ENCODE measurements at regions not wholly inside any gene's neighbourhood (a gene's known extent, or its start where the extent isn't known, plus 50 kb on each side); places are given as distances from the start of the nearest gene placed in this dataset.
"Not testable (repeated sequence)": the region's sequence is repeated elsewhere in the genome, so short reads cannot be mapped to it uniquely, and the experiment has no call there.

DNA sequence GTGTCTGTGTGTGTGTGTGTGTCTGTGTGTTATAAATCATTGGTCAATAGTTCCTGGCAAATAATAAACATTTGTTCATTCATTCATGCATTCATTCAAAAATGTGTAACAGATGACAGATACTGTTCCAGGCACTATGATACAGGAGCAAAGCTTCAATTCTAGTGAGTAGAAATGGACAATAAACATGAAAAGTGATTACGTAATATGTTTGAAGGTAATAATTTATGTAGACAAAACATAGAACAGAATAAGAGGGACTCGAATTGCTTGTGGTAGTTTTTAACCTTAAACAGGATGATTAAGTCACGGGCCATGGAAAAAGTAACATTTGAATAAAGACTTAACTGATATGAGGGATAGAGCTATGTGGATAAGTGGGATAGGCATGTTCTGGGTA, 90.1 kb upstream of the MAGEC2 start:
- intact Hi-C loops (cut with DNase I): no loop called here
- H3K4me1 ChIP-seq: no peaks in the 10 kb centered on the region
- no peaks in the 10 kb centered on the region for H3K9me3 ChIP-seq
- no peaks in the 10 kb centered on the region for H3K27me3 ChIP-seq
- no peaks in the 10 kb centered on the region for H3K36me3 ChIP-seq
- no peak for DNase-seq (ENCODE audit: low spot score in 2 of 2)
- TF ChIP-seq, protein P1, sequence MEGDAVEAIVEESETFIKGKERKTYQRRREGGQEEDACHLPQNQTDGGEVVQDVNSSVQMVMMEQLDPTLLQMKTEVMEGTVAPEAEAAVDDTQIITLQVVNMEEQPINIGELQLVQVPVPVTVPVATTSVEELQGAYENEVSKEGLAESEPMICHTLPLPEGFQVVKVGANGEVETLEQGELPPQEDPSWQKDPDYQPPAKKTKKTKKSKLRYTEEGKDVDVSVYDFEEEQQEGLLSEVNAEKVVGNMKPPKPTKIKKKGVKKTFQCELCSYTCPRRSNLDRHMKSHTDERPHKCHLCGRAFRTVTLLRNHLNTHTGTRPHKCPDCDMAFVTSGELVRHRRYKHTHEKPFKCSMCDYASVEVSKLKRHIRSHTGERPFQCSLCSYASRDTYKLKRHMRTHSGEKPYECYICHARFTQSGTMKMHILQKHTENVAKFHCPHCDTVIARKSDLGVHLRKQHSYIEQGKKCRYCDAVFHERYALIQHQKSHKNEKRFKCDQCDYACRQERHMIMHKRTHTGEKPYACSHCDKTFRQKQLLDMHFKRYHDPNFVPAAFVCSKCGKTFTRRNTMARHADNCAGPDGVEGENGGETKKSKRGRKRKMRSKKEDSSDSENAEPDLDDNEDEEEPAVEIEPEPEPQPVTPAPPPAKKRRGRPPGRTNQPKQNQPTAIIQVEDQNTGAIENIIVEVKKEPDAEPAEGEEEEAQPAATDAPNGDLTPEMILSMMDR (IDR thresholded peaks at IDR 0.05): no peak
- H3K27ac ChIP-seq: no peak overlapping the region
- H3K4me3 ChIP-seq: no peak overlapping the region

DNA sequence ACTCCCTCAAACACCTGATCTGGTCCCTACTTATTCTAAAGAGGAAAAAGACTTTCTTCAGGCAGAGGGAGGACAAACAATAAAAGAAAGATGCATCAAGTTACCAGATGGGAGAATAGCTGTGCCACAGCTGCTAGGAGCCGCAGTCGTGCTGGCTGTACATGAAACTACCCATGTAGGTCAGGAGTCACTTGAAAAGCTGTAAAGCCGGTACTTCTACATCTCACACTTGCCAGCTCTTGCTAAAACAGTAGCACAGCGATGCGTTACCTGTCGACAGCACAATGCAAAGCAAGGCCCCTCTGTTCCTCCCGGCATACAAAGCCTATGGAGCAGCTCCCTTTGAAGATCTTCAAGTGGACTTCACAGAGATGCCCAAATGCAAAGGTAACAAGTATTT, 65.1 kb upstream of the MAGEC2 start:
- H3K9me3 ChIP-seq; H3K4me1 ChIP-seq; H3K4me3 ChIP-seq; H3K27me3 ChIP-seq; DNase-seq (ENCODE audit: low spot score in 2 of 2); H3K36me3 ChIP-seq; intact Hi-C loops (cut with DNase I); H3K27ac ChIP-seq: not testable (repeated sequence)

DNA sequence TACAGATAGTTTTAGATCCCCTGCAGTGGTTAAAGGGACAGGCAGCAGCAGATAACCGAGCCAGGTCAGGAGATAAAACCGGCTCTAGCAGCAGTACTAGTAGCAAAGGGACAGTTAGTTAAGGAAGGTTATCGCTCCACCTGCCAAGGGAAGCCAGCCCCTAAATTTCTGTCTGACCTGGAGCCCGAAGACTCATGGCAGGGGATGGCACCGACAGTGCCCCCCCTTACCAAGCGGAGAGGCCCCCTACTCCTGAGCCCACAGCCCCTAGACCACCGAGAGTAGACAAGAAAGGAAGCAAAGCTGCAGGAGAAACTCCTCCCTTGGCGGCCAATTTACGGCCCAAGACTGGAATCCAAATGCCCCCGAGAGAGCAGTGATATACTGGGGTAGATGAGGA, 61.3 kb upstream of the MAGEC2 start:
- TF ChIP-seq, protein P1 (IDR thresholded peaks at IDR 0.05): no peak
- Histone ChIP-seq H3K27ac (no peak overlapping the region), H3K9me3 (no peaks in the 10 kb centered on the region), H3K27me3 (no peaks in the 10 kb centered on the region), H3K4me3 (no peak overlapping the region), H3K36me3 (no peaks in the 10 kb centered on the region), H3K4me1 (no peaks in the 10 kb centered on the region)
- intact Hi-C loops (cut with DNase I): no loop called here
- DNase-seq (ENCODE audit: low spot score in 2 of 2): no peak

DNA sequence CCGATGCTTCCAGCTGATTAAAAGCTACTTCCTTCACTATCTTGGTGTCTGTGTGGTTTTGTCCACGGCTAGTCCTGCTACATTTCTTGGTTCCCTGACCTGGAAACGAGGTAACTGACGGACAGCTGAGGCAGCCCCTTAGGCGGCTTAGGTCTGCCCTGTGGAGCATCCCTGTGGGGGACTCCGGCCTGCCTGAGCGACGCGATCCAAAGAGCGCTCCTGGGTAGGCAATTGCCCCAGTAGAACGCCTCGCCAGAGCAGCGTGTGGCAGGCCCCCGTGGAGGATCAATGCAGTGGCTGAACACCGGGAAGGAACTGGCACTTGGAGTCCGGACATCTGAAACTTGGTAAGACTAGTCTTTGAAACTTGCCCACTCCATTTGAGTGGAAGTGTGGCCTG, 60.5 kb upstream of the MAGEC2 start:
- H3K36me3 ChIP-seq; H3K27ac ChIP-seq; intact Hi-C loops (cut with DNase I); H3K27me3 ChIP-seq; H3K4me3 ChIP-seq; DNase-seq (ENCODE audit: low spot score in 2 of 2); H3K4me1 ChIP-seq; H3K9me3 ChIP-seq: not testable (repeated sequence)

DNA sequence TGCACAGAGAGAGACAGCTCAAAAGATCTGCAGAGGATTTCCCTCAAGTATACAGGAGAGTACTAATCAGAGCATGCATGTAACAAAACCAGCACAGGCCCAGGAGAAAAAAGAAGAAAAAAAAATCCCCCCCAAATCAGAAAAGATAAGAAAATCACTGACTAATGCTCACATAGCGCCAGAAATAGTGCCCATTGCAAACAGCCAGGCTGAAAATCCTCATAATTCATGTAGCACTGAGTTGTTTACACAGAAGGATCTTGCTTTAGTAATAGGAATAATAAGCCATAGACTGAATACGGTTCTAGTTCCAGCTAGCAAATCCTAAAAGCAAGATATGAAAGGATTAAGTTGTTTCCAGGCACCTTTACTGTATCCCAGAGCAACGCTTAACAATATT, 51.8 kb upstream of the MAGEC2 start:
- intact Hi-C loops (cut with DNase I): no loop called here
- H3K36me3 ChIP-seq: no peaks in the 10 kb centered on the region
- H3K4me1 ChIP-seq: no peaks in the 10 kb centered on the region
- TF ChIP-seq, protein P1 (IDR thresholded peaks at IDR 0.05): no peak
- H3K9me3 ChIP-seq: no peaks in the 10 kb centered on the region
- no peaks in the 10 kb centered on the region for H3K27me3 ChIP-seq
- no peak overlapping the region for H3K27ac ChIP-seq
- H3K4me3 ChIP-seq: no peak overlapping the region
- no peak for DNase-seq (ENCODE audit: low spot score in 2 of 2)

Data from ascending aorta (tissue), 2 donors.